ENCODE measurements at regions not wholly inside any gene's neighbourhood (a gene's known extent, or its start where the extent isn't known, plus 50 kb on each side); places are given as distances from the start of the nearest gene placed in this dataset.
"Not testable (repeated sequence)": the region's sequence is repeated elsewhere in the genome, so short reads cannot be mapped to it uniquely, and the experiment has no call there.

DNA sequence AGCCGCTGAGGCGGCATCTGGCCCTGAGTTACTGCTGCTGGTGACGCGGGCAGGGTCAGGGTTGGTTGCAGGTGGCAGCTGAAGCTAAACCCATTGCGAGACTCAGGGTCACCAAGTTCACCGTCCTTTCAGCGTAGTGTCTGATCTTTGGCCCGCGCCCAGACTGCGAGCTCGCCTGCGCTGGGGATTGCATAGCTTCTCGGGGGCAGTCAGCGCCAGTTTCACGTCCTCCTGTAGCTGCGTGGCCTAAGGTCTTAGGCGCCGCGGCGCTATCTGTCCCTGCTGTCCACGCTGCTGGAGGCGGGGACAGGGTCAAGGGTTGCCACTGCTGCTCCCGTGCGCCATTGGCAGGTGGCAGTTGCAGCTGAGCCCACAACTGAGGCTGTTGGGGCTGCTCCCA lies 581.3 kb downstream of the TUBA3C start:
- H3K56ac ChIP-seq (ENCODE audit: extremely low read depth, insufficient read depth, low read length); H2BK20ac ChIP-seq (ENCODE audit: low read depth, low read length); H2BK120ac ChIP-seq (ENCODE audit: low read depth, low read length); in situ Hi-C loops (cut with MboI; ENCODE audit: low sequenced_read_pairs); dilution Hi-C loops (cut with HindIII; ENCODE audit: low sequenced_read_pairs, unreplicated experiment); CTCF ChIA-PET; H3K4me2 ChIP-seq (ENCODE audit: low read depth, low read length); H4K91ac ChIP-seq (ENCODE audit: insufficient read depth, low read depth, low read length); H3K23ac ChIP-seq (ENCODE audit: low read depth, low read length); H2AFZ ChIP-seq (replicated peaks; ENCODE audit: low read length, poor library complexity); DNase-seq; H3K18ac ChIP-seq (ENCODE audit: low read depth, low read length); H4K5ac ChIP-seq (ENCODE audit: low read depth, low read length); H3K36me3 ChIP-seq (ENCODE audit: control insufficient read depth, insufficient read depth, low read length); H3K4me1 ChIP-seq (ENCODE audit: control insufficient read depth, insufficient read depth, low read length); H3K27ac ChIP-seq (ENCODE audit: insufficient read depth, low read length); POLR2A ChIA-PET (ENCODE audit: unreplicated experiment); H3K14ac ChIP-seq (replicated peaks; ENCODE audit: low read depth, low read length); H2BK15ac ChIP-seq (ENCODE audit: low read depth, low read length); H3K27me3 ChIP-seq (ENCODE audit: control insufficient read depth, insufficient read depth, low read length); H2BK5ac ChIP-seq (ENCODE audit: low read depth, low read length, poor library complexity, severe bottlenecking); H2AK5ac ChIP-seq (ENCODE audit: low read depth, low read length); H3K4me3 ChIP-seq (ENCODE audit: insufficient read depth, low read depth, low read length); H3K9me1 ChIP-seq (ENCODE audit: insufficient read depth, low read length); H3K4ac ChIP-seq (ENCODE audit: low read depth, low read length); H2AK9ac ChIP-seq (replicated peaks; ENCODE audit: low read depth, low read length, poor library complexity); H3K9ac ChIP-seq (ENCODE audit: low read depth, low read length); BruUV-seq (replicated peaks); ATAC-seq (ENCODE audit: low read depth); H3K9me3 ChIP-seq (ENCODE audit: control insufficient read depth, insufficient read depth, low read length); intact Hi-C loops (cut with micrococcal nuclease); H4K20me1 ChIP-seq (ENCODE audit: insufficient read depth, low read length); H4K8ac ChIP-seq (ENCODE audit: low read depth in 2 of 2, low read length in 2 of 2); H3K79me1 ChIP-seq (ENCODE audit: low read depth in 1 of 2, low read length in 2 of 2): not testable (repeated sequence)
- WGBS, 2 experiments (ENCODE audit: extremely low coverage in 2 of 2, insufficient read length in 1 of 2): 69% methylated on average over 12 of the region's 24 CpGs; no CpG with 5 or more reads in 1 of the 2 experiments

- in situ Hi-C loops (cut with MboI; ENCODE audit: low sequenced_read_pairs); H2BK5ac ChIP-seq (ENCODE audit: low read depth, low read length, poor library complexity, severe bottlenecking); H3K36me3 ChIP-seq (ENCODE audit: control insufficient read depth, insufficient read depth, low read length); H3K14ac ChIP-seq (replicated peaks; ENCODE audit: low read depth, low read length); H3K4me3 ChIP-seq (ENCODE audit: insufficient read depth, low read depth, low read length); H3K23ac ChIP-seq (ENCODE audit: low read depth, low read length); H3K4me2 ChIP-seq (ENCODE audit: low read depth, low read length); H3K9me1 ChIP-seq (ENCODE audit: insufficient read depth, low read length); H4K20me1 ChIP-seq (ENCODE audit: insufficient read depth, low read length); H3K4me1 ChIP-seq (ENCODE audit: control insufficient read depth, insufficient read depth, low read length); H3K4ac ChIP-seq (ENCODE audit: low read depth, low read length); H2AFZ ChIP-seq (replicated peaks; ENCODE audit: low read length, poor library complexity); H4K8ac ChIP-seq (ENCODE audit: low read depth in 2 of 2, low read length in 2 of 2); H2BK15ac ChIP-seq (ENCODE audit: low read depth, low read length); CTCF ChIA-PET; H4K91ac ChIP-seq (ENCODE audit: insufficient read depth, low read depth, low read length); BruUV-seq (replicated peaks); H3K56ac ChIP-seq (ENCODE audit: extremely low read depth, insufficient read depth, low read length); H3K27ac ChIP-seq (ENCODE audit: insufficient read depth, low read length); H3K18ac ChIP-seq (ENCODE audit: low read depth, low read length); H2AK9ac ChIP-seq (replicated peaks; ENCODE audit: low read depth, low read length, poor library complexity); H2AK5ac ChIP-seq (ENCODE audit: low read depth, low read length); intact Hi-C loops (cut with micrococcal nuclease); H3K27me3 ChIP-seq (ENCODE audit: control insufficient read depth, insufficient read depth, low read length); H2BK20ac ChIP-seq (ENCODE audit: low read depth, low read length); POLR2A ChIA-PET (ENCODE audit: unreplicated experiment); DNase-seq; H4K5ac ChIP-seq (ENCODE audit: low read depth, low read length); dilution Hi-C loops (cut with HindIII; ENCODE audit: low sequenced_read_pairs, unreplicated experiment); H3K9ac ChIP-seq (ENCODE audit: low read depth, low read length); ATAC-seq (ENCODE audit: low read depth); H3K9me3 ChIP-seq (ENCODE audit: control insufficient read depth, insufficient read depth, low read length); H2BK120ac ChIP-seq (ENCODE audit: low read depth, low read length); H3K79me1 ChIP-seq (ENCODE audit: low read depth in 1 of 2, low read length in 2 of 2): not testable (repeated sequence)
- WGBS, 2 experiments (ENCODE audit: extremely low coverage in 2 of 2, insufficient read length in 1 of 2): 33% methylated on average over 6 of the region's 25 CpGs; no CpG with 5 or more reads in 1 of the 2 experiments
These were observed 581.8 kb downstream of the TUBA3C start for GRCh38 chr13:18599791-18600211.
